DLD1 (cell line): ENCODE measurements at regions not wholly inside any gene's neighbourhood (a gene's known extent, or its start where the extent isn't known, plus 50 kb on each side); places are given as distances from the start of the nearest gene placed in this dataset.

Experiments used
- in situ Hi-C: cut with HindIII; loops from 2 replicates; pipeline ENCODE4 v1.10.0; 2017; ENCODE audit warnings: low sequenced_read_pairs

- in situ Hi-C loops: no loop called here
These were observed 133.4 kb upstream of the SMAD1 start for GRCh38 chr4:145348291-145348690.

GRCh38 chr4:145347684-145348083 is 134.0 kb upstream of the SMAD1 start:
- in situ Hi-C loops: no loop called here

DNA sequence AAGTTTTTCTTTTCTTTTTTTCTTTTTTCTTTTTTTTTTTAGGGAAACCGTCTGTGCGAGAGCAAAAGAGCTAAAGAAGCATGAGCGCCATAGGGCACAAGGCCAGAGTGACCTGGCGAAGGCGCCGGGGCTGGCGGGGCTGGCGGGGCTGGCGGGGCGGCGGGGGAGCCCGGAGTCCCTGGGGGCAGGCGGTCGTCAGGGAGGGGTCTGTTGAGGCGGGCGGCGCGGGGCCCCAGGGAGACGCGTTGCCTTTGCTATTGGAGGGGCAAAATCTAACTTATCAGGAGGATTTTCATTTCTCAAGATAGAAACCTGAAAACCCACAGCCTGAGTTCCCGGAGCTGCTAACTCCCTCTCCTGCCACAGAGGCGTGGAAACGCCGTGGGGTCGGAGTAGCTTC is 135.6 kb upstream of the SMAD1 start:
- in situ Hi-C loops: no loop called here

DNA sequence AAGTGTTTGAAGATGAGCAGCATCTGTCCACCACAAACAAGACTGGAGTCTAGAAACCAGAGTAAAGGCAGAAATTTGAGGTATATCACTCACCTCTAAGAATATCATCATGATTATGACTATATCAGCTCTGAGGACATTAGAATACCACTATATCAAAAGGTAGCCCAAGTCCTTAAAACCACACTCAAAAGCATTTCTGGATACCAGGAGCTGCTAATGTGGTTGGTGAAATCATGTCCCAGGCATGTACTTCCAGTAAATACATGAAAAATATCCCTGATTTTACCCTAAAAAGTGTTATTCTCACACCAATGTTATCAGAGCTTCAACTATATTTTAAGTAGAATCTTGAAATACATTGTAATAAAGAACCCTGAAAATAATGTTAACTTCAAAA is 136.3 kb upstream of the SMAD1 start:
- in situ Hi-C loops: no loop called here

DNA sequence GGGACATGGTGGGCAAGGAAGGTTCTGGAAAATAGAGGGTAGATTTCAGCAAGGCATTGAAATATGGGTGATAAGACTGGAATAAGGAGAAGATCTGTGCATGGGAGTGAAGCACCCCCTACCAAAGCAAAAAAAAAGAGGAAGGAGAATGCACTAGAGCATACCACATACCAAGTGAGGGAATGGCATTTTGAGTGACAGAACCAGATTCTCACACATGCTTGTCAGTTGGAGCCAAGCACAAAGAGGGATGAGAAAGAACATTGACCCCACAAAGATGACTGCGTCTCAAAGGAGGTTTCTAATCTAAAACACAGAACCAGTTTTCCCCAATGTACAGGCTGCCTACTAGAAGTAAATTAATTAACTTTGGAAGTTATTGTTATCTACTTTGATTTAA is 140.3 kb upstream of the SMAD1 start:
- in situ Hi-C loops: no loop called here

GRCh38 chr4:145340071-145340675 is 141.5 kb upstream of the SMAD1 start:
- in situ Hi-C loops: no loop called here

DNA sequence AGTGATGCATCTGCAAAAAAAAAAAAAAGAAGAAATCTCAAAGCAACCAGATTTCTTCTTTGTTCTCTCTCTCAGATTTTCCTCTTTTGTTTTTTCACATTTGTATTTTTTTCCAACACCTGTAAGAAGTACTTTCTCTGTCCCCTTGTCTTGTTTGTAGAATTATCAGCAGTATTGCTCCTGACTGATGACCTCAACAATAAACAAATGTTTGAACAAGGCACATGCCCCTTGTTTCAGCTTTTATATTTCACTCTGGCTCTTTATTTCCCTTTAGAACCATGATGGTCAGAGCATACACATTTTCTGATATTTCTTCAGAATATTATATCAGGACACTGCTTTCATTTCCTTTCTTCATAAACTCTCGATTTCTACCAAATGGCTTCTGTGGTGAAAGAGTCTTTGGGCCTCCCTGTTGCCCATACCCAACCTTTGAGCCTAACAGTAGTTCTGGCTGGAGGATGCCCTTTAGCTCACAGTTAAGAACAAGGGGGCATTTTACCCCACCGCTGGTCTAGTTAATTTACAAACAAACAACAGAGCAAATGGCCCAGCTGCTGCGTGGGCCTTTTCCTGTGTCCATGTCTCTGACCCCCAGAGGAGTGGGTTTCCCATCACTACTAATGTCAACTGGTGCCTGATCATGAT is 142.5 kb upstream of the SMAD1 start:
- in situ Hi-C loops: no loop called here

- in situ Hi-C loops: no loop called here
These were observed 143.1 kb upstream of the SMAD1 start for GRCh38 chr4:145338568-145338967.

GRCh38 chr4:145337391-145337790 is 144.3 kb upstream of the SMAD1 start:
- in situ Hi-C loops: no loop called here

DNA sequence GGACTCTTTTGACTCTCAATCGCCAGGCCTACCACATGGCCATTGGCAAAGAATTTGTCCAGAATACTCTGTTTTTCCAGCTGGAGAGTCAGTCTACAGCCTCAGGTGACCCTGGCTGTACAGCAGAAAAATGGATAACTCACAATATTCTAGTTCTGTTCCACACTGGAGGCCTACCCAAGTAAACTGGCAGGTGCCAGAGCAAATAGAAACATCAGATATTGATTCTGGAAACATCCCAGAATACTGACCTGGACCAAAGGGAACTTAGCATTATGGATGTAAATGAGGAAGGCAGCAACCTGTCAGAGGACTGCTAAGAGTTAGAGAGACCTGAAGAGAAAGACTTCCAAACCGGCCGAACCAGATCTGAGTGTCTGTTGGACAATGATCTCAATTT is 147.9 kb upstream of the SMAD1 start:
- in situ Hi-C loops: no loop called here

- in situ Hi-C loops: no loop called here
These were observed 146.1 kb upstream of the OTUD4 start for GRCh38 chr4:145326491-145326890.

GRCh38 chr4:145324161-145324560 is 143.8 kb upstream of the OTUD4 start:
- in situ Hi-C loops: no loop called here

GRCh38 chr4:145320294-145320693 is 139.9 kb upstream of the OTUD4 start:
- in situ Hi-C loops: no loop called here

DNA sequence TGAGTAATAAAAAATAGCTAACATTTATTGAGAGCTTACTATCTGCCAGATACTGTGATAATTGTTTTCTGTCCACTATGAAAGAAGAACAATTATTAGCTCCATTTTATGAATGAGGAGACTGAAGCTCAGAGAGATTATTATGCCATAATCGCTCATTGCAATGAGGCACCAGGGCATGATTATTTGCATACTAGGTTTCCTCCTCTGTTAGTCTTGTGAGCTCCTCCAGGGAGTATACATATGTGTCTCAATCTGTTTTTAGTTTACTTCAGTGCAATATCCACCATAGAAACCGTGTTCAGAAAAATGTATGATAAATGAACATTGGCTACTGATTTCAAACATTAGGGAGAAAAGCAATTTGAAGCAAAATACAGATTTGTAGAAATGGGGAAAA is 139.4 kb upstream of the OTUD4 start:
- in situ Hi-C loops: no loop called here

GRCh38 chr4:145316897-145317574 is 136.6 kb upstream of the OTUD4 start:
- in situ Hi-C loops: no loop called here

- in situ Hi-C loops: no loop called here
These were observed 135.4 kb upstream of the OTUD4 start for GRCh38 chr4:145315811-145316225.

- in situ Hi-C loops: no loop called here
These were observed 128.2 kb upstream of the OTUD4 start for GRCh38 chr4:145308598-145308997.

- in situ Hi-C loops: no loop called here
These were observed 127.5 kb upstream of the OTUD4 start for GRCh38 chr4:145307763-145308430.

DNA sequence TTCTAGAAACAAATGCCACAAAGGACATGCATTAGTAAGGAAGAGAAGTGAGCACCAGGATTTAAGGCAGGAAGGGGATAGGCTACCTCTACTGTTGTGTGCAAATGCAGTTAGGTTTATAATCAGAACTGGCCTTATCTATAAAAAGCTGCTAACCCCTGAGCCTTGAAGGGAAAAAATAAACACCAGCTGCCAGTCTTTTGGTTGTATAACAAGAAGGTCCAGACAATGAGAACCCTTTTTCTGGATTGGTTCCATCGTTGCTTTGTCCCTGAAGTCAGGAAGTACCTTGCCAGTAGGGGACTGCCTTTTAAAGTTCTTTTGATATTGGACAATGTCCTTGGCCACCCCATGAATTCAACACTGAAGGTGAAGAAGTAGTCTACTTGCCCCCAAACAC is 126.7 kb upstream of the OTUD4 start:
- in situ Hi-C loops: no loop called here

GRCh38 chr4:145302725-145303124 is 122.3 kb upstream of the OTUD4 start:
- in situ Hi-C loops: no loop called here

GRCh38 chr4:145301386-145302080 is 121.1 kb upstream of the OTUD4 start:
- in situ Hi-C loops: no loop called here
